ENCODE measurements at regions not wholly inside any gene's neighbourhood (a gene's known extent, or its start where the extent isn't known, plus 50 kb on each side); places are given as distances from the start of the nearest gene placed in this dataset.

DNA sequence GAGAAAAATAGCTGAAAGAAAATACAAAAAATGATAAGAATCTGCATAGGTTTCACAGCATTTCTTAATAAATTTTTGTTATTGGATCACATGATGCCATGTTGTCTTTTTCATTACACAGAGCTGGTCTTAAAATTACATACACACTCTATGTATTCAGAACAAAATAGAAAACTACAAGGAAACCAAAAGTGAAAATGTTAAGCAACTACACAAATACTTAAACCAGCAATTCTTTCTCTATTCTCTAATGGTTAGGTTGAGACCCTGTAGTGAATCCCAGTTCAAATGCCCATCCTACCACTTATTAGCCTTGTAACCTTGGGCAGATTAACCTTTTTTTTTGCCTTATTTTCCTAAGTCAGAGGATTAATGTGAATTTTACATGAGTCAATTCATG, 2311.2 kb downstream of the PCDH7 start (continued):
- TF ChIP-seq RAD21 (IDR thresholded peaks at IDR 0.05 in 1 of 2, conservative IDR thresholded peaks at IDR 0.05 in 1 of 2; ENCODE audit: low read depth in 2 of 2, low read length in 2 of 2) = no peak
- TF ChIP-seq CHD1 (IDR thresholded peaks at IDR 0.05; ENCODE audit: low read depth, low read length) = no peak
- TF ChIP-seq POU5F1 (IDR thresholded peaks at IDR 0.05; ENCODE audit: low read depth, low read length) = no peak
- no peak for TF ChIP-seq SP4 (IDR thresholded peaks at IDR 0.05; ENCODE audit: low read length)
